ENCODE measurements at regions not wholly inside any gene's neighbourhood (a gene's known extent, or its start where the extent isn't known, plus 50 kb on each side); places are given as distances from the start of the nearest gene placed in this dataset.

DNA sequence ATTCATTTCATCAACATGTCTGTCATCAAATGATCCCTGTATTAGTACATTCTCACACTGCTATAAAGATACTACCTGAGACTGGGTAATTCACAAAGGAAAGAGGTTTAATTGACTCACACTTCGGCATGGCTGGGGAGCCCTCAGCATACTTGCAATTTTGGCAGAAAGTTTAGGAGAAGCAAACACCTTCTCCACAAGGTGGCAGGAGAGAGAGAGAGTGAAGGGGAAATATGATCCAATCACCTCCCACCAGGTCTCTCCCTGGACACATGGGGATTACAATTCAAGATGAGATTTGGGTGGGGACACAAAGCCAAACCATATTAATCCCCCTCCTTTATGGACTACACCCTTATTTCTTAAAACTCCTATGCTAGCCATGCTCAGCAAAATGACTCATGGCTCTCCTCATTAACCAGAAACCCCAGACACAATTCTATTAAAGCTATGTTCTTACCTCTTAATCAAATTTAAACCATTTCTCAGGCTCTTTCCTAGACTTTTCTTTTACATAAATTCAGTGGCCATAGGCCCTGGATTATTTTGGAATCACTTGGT lies 932.3 kb downstream of the FLRT2 start:
- H3K36me3 Mint-ChIP-seq (ENCODE audit: low read depth): no peaks in the 10 kb centered on the region
- TF ChIP-seq, protein P1, sequence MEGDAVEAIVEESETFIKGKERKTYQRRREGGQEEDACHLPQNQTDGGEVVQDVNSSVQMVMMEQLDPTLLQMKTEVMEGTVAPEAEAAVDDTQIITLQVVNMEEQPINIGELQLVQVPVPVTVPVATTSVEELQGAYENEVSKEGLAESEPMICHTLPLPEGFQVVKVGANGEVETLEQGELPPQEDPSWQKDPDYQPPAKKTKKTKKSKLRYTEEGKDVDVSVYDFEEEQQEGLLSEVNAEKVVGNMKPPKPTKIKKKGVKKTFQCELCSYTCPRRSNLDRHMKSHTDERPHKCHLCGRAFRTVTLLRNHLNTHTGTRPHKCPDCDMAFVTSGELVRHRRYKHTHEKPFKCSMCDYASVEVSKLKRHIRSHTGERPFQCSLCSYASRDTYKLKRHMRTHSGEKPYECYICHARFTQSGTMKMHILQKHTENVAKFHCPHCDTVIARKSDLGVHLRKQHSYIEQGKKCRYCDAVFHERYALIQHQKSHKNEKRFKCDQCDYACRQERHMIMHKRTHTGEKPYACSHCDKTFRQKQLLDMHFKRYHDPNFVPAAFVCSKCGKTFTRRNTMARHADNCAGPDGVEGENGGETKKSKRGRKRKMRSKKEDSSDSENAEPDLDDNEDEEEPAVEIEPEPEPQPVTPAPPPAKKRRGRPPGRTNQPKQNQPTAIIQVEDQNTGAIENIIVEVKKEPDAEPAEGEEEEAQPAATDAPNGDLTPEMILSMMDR (IDR thresholded peaks at IDR 0.05): peak; percentile 12
- no peaks in the 10 kb centered on the region for H3K4me1 Mint-ChIP-seq
- H3K27ac Mint-ChIP-seq: no peak overlapping the region
- H3K9me3 Mint-ChIP-seq: peaks cover 16% of the 10 kb centered on the region
- no peak overlapping the region for H3K4me3 Mint-ChIP-seq
- DNase-seq: no peak
- H3K27me3 Mint-ChIP-seq (ENCODE audit: low read depth, poor library complexity): no peaks in the 10 kb centered on the region

DNA sequence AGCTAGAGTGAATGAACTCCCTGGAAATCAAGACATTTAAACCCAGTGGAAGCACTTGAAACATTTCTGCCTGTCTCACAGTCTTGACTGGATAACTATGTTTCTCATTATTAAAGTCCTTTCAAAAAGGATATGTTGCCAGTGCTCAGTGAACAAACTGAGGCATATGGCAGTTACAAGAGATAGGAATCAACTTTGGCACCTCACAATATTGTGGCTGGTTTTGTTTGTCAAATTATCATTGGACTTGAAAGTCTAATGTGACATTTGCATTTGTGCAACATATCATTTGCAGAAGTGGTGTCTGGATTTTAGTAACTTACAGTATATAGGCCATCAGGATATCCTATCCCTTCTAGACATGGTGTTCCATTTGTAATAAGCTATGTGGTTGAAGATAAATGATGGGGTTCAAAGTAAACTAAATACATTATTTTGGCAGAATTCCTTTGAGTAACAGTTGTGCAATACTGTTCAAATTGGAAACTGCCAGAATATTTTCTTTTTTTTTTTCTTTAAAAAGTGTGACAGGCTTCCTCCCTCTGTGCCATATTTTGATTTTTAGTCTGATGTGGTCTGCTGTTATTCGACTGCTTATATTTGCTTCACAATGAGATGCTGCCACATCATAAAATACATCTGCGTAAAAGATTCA lies 927.7 kb downstream of the FLRT2 start:
- DNase-seq: no peak
- Mint-ChIP-seq H3K36me3 (ENCODE audit: low read depth) (no peaks in the 10 kb centered on the region), H3K27ac (no peak overlapping the region), H3K9me3 (peaks cover 12% of the 10 kb centered on the region), H3K27me3 (ENCODE audit: low read depth, poor library complexity) (no peaks in the 10 kb centered on the region), H3K4me3 (no peak overlapping the region), H3K4me1 (no peaks in the 10 kb centered on the region)
- TF ChIP-seq, protein P1 (IDR thresholded peaks at IDR 0.05): no peak

DNA sequence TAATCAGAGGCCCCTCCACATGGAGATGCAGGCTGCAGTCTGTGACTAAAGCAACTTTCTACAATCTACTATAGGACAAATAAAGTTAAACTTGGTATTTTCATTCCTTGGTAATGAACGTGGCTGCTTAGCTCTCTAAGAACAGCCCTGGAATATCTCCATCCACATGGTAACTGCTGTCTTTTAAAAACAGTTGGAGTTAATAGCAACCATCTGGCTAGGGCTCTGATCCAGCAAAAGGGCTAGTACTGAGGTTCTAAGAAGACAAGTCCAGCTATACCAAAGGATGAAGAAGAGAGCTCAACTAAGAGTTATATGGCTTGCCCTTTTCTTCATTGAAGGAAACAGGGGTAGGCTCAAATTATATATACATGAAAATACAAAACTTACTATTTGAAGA lies 920.1 kb downstream of the FLRT2 start:
- TF ChIP-seq, protein P1 (IDR thresholded peaks at IDR 0.05): no peak
- Mint-ChIP-seq H3K27me3 (ENCODE audit: low read depth, poor library complexity) (no peaks in the 10 kb centered on the region), H3K9me3 (no peaks in the 10 kb centered on the region), H3K36me3 (ENCODE audit: low read depth) (no peaks in the 10 kb centered on the region), H3K27ac (no peak overlapping the region), H3K4me1 (no peaks in the 10 kb centered on the region), H3K4me3 (no peak overlapping the region)
- no peak for DNase-seq

DNA sequence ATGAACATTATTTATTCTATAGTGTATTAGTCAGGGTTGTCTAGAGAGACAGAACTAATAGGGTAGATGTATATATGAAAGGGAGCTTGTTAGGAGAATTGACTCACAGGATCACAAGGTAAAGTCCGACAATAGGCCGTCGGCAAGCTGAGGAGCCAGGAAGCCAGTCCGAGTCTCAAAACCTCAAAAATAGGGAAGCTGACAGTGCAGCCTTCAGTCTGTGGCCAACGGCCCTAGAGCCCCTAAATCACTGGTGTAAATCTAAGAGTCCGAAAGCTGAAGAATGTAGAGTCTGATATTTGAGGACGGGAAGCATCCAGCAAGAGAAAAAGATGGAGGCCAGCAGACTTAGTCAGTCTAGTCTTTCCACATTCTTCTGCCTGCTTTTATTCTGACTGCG lies 912.2 kb downstream of the FLRT2 start:
- Mint-ChIP-seq H3K27ac (no peak overlapping the region), H3K36me3 (ENCODE audit: low read depth) (no peaks in the 10 kb centered on the region), H3K27me3 (ENCODE audit: low read depth, poor library complexity) (no peaks in the 10 kb centered on the region), H3K4me1 (no peaks in the 10 kb centered on the region), H3K4me3 (no peak overlapping the region), H3K9me3 (no peaks in the 10 kb centered on the region)
- TF ChIP-seq, protein P1 (IDR thresholded peaks at IDR 0.05): no peak
- DNase-seq: no peak

DNA sequence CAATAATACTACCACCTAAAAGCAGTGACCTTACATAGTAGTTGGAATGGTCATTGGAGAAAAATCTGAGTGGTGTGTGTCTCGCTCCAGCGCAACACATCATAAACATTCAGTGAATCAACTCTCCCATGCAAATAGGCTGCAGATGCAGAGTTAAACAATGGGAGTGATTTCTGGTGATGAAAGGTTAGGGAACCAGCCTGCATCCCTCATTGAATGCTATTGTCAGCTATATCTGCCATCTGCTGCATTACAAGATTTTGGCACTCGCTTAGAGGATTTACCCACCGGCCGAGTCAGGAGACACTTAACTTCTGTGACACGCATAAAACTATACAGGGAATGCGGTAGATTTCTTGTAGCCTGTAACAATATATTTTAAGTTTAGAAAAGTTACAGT lies 900.9 kb downstream of the FLRT2 start:
- no peaks in the 10 kb centered on the region for H3K36me3 Mint-ChIP-seq (ENCODE audit: low read depth)
- TF ChIP-seq, protein P1 (IDR thresholded peaks at IDR 0.05): no peak
- H3K27ac Mint-ChIP-seq: no peak overlapping the region
- no peaks in the 10 kb centered on the region for H3K9me3 Mint-ChIP-seq
- no peak for DNase-seq
- H3K27me3 Mint-ChIP-seq (ENCODE audit: low read depth, poor library complexity): no peaks in the 10 kb centered on the region
- H3K4me1 Mint-ChIP-seq: no peaks in the 10 kb centered on the region
- no peak overlapping the region for H3K4me3 Mint-ChIP-seq

DNA sequence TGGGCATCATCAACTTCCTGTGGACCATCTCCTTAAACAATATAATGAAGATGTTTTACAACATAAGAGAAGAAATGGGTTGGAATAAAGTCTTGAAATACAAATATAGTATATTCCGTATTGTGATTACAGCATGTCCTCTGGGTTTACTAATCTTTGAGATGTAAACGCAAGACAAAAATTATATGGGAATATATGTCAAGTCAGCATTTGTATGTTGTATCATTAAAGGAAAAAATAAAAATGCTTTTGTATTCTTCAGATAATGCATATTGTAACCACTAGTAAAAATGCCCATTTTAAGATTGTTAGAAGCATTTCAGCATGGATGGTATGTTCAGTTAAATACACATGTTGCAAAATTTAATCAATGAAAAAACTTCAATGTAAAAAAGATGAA lies 893.3 kb downstream of the FLRT2 start:
- Mint-ChIP-seq H3K9me3 (no peaks in the 10 kb centered on the region), H3K4me3 (no peak overlapping the region), H3K27me3 (ENCODE audit: low read depth, poor library complexity) (no peaks in the 10 kb centered on the region), H3K36me3 (ENCODE audit: low read depth) (no peaks in the 10 kb centered on the region), H3K27ac (no peak overlapping the region), H3K4me1 (no peaks in the 10 kb centered on the region)
- DNase-seq: no peak
- TF ChIP-seq, protein P1 (IDR thresholded peaks at IDR 0.05): no peak

Data from nephron progenitor cell (in vitro differentiated cells).